ENCODE measurements at regions not wholly inside any gene's neighbourhood (a gene's known extent, or its start where the extent isn't known, plus 50 kb on each side); places are given as distances from the start of the nearest gene placed in this dataset.
"Not testable (repeated sequence)": the region's sequence is repeated elsewhere in the genome, so short reads cannot be mapped to it uniquely, and the experiment has no call there.

DNA sequence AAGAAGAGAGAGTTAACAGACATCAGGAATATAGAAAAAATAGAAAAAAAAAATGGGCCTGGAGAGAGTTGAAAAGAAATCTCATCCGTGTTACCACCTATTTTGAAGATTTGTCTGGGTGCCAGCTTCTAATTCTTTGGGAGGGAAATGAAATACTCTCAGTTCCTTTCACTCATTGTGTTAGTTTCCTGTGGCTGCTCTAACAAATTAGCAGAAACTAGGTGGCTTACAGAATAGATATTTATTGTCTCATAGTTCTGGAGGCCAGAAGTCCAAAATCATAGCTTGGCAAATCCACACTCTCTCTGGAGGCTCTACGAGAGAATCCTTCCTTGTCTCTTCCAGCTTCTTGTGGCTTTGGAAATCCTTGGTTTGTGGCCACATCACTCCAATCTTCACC is 225.1 kb upstream of the BTBD3 start:
- DNase-seq (ENCODE audit: low spot score), result no peak

DNA sequence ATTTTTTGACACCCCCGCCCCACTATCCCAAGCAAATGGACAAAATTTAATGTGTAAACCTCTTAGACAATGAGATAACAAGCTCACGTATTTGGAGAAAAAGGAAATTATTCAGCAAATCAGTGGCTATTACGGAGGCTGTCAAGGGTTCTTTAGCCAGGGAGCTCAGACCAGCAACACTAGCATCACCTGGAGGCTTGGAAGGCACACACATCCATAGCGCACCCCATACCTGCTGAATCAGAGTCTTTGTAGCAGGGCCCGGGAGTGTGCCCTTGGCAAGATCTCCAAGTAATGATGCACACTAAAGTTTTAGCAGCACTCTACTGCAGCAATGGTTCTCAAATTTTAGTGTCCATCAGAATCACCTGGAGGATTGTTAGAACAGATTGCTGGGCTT is 223.2 kb upstream of the BTBD3 start:
- DNase-seq (ENCODE audit: low spot score), result no peak

DNA sequence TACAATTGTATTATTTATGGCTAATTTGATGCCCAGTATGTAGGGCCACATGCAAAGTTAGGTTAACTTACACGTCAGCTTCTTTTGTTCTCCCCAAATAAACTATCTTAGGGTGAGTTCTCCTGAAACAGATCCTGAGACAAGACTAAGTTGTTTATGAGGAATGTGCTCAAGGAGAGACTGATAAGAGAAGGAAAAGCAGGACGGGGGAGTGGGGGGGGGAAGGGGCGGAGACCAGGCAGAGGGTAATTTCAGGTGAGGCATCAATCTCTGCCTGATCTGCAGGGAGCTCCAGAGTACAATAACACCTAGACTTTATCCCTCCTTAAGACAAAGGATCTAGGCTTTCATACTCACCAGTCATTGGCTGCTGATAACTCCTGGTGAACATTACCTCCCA is 220.6 kb upstream of the BTBD3 start:
- no peak for DNase-seq (ENCODE audit: low spot score)

DNA sequence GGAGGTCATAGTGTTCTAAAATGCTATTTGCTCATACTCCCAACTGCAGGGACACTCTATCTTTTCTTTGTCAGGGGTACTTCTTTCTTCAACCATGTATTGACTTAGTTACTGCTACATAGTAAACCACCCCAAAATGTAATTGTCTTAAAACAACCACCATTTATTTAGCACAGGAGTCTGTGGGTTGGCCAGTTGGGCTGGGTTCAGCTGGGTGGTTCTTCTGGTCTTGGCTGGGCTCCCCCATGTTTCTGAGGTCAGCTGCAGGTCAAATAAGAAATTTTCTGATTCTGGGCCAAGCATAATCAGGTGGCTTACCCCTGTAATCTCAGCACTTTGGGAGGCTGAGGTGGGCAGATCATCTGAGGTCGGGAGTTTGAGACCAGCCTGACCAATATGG is 220.0 kb upstream of the BTBD3 start:
- DNase-seq (ENCODE audit: low spot score), result no peak

DNA sequence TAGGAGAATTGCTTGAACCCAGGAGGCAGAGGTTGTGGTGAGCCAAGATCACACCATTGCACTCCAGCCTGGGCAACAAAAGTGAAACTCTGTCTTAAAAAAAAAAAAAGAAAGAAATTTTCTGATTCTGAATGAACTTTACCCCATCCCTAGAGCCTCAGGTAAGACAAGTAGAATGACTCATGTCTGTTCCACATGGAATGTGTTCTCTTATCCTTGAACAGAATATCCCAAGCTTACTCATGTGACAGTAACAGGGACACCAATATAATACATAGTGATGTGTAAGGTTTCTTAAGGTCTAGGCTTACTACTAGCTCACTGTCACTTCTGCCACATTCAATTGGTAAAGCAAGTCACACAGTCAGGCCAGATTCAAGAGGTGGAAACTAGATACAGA is 219.6 kb upstream of the BTBD3 start:
- no peak for DNase-seq (ENCODE audit: low spot score)

DNA sequence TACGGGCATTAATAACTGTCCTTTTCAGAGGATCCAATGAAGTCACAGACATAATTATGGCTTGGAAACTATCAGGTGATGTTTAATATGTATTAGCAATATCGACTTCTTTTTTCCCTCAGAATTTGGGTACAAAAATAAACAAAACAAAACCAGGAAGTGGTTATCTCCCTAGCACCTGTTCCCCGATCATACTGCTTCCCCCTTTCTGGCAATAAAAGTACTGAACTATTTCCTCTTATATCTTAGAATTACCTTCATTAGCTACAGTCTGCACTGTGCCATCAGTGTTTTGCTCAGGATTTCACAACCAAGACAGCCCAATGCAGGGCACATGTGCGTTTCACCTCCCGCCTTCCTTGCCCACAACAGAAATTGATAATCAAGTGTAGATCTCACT is 216.9 kb upstream of the BTBD3 start:
- DNase-seq (ENCODE audit: low spot score), result no peak

DNA sequence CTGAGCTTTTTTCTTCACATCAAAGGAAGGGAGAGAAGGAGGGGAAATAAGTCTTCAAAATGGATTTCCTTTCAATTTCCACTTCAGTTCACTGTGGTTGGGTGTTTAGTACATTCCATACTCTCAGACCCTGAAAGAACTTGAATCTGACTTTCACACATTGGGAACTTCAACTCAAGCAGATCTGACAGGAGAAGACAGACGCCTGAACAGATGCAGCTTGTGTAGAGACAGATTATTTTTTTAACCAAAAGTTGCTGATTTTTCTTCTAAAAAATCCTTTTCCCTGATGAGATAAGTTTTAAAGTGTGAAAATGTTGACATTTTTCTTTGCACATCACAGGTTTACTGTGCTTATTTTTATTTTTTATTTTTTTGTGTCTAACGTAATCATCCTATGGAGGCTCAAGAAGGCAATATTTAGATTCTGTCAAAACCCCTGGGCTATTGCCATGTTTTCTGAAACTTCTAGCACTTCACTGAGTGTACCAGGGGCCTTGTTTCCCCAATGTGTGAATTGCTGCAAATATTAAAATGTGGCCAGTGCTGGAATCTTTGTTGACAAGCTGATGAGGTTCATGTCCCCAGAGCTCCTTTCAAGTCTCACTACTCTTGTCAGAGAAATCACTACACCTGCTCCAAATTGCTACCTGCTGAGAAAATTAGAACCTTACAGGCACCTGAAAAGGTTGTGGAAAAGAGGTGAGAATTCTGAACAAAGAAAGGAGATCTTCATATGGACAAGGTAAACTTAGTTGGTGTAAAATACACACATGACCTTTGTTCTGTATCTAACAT is 214.8 kb upstream of the BTBD3 start:
- DNase-seq (ENCODE audit: low spot score), result no peak

DNA sequence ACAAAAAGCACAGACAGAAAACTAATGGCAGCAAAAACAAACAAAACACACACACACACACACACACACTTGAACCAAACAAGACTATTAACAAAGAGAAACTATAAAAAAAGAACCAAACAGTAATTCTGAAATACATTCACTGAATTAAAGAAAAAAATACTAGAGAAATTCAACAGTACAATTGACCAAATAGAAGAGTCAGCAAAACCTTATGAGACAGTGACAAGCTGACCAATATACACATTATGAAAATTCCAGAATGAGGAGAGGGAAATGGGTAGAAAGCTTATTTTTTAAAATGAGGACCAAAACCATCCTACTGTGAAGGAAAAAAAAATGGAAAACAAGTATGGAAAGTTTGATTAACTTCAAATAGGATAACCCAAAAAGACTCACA is 212.2 kb upstream of the BTBD3 start:
- DNase-seq (ENCODE audit: low spot score), result no peak

DNA sequence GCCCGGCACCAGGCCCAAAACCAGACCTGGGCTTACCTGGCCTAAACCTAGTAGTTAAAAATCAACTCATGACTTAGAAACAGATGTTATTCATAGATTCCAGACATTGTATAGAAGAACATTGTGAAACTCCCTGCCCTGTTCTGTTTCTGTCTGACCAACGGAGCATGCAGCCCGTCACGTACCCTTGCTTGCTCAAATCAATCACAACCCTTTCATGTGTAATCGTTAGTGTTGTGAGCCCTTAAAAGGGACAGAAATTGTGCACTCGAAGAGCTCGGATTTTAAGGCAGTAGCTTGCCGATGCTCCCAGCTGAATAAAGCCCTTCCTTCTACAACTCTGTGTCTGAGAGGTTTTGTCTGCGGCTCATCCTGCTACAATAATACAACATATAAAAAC is 209.5 kb upstream of the BTBD3 start:
- not testable (repeated sequence) for DNase-seq (ENCODE audit: low spot score)

DNA sequence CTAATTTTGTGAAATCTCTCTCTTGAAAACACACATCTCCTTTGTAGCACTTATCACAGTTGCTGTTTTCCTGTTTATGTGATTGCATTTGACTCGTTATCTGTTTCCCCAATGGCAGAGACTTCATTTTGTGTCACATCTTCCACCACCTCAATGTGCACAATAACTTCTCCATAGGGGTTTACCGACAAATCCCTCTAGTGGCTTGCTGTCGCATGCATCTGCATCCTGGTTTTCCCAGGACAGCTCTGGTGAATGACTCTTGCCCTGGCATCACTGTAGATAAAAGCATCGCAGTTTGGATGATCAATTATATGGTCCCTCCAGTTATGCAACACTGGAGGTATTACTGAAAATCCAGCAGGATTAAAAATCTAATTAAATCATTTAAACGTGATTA is 206.5 kb upstream of the BTBD3 start:
- DNase-seq (ENCODE audit: low spot score), result no peak

DNA sequence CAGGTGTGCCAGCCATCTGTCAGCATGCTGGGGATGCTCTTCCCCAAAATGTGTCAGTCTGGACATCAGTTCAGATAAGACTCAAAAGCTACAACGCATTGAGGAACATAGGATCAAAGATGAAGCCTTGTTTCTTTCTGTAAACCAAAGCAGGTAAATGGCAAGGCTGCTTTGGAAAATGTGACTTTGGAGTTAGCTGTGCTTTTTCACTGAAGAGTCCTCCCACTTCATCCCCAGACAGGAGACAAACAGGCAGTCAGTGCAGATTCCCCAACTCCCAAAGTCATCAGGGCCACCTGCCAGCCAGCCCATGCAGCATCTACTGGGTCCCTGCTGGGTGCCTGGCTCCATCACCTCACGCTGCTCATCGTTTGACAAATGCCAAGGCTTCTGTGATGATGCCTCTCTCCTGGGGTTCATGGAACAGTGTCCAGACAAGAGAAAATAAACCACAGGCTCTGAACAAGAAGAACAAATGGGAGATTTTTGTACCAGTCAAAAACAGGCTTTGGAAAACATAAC is 205.0 kb upstream of the BTBD3 start:
- no peak for DNase-seq (ENCODE audit: low spot score)

DNA sequence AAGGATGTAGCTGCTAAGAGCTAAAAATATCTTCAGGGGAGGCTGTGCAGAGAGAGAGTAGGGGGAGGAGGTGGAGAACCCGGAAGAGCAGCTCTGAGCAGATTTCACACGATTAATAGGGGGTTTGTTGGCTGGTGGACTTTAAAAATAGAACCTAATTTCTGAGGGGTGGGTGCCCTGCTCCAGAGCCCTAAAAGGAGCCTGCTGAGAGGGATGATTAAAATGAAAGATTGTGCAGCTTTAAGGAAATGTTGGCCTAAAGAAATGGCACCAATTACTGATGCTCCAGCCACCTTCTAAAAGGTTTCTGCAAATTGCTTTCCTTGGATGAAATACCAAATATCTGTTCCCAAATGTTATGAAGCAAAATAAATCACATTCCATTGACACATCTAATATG is 202.8 kb upstream of the BTBD3 start:
- DNase-seq (ENCODE audit: low spot score), result peak; percentile 11

DNA sequence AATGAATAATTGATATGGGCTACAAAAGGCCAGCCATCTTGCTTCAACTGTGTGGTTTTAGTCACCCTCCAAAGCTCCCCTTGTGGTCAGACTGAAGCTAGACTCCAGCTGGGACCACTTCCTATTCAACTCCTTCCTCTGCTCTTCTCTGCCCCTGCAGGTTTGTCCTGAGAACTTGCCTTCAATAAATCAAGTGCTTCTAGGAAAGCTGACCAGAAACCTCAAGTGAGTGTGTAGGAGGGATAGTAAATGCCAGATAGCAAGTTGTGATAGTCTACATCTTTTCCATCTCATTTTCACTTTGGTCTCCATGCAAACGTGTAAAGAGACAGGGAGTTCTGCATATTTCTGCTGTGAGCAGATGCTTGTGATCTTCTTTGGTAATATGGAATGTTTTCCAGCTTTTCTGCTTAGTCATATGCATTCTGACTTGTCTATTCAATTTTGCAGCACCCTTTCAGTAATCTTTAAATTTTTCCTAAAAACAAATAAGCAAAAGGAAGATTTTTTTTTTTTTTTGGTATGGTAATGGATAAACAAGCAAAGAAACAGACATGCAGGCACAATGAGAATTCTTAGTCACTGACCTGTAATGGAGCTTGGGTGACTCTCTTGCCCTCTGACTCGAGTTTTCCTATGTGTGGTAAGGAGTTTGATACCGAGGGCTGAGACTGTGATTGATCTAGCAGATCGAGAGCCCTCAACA is 201.3 kb upstream of the BTBD3 start:
- peak; percentile 68 for DNase-seq (ENCODE audit: low spot score)

DNA sequence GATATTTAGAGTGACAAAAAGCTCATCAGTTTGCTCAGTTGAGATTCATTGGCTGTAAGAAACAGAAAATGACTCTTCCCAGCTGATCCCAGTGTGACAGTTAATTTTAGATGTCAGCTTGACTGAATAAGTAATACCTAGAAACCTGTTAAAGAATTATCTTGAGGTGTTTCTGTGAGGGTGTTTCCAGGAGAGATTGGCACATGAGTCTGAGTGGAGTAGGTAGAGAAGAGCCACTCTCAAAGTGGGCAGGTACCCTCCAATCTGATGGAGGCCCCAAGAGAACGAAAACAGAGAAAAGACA is 200.8 kb upstream of the BTBD3 start:
- DNase-seq (ENCODE audit: low spot score), result no peak

DNA sequence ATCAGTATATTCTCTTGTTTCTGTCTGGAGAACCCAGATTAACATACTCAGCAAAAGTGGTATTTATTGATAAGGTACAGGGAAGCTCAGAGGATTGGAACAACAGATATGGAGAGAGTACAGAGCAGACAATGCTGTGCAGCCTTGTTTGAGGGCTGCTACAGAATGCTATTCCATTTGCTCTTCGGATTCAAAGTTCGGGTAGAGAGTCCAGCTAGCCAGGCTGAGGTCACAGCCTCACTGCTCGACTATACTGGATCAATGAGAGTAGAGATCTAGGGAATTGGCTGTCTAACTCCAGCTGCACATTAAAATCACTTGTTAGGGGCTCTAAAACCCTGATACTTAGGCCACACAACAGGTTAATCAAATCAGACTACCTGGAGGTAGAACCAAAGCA is 200.1 kb upstream of the BTBD3 start:
- no peak for DNase-seq (ENCODE audit: low spot score)

DNA sequence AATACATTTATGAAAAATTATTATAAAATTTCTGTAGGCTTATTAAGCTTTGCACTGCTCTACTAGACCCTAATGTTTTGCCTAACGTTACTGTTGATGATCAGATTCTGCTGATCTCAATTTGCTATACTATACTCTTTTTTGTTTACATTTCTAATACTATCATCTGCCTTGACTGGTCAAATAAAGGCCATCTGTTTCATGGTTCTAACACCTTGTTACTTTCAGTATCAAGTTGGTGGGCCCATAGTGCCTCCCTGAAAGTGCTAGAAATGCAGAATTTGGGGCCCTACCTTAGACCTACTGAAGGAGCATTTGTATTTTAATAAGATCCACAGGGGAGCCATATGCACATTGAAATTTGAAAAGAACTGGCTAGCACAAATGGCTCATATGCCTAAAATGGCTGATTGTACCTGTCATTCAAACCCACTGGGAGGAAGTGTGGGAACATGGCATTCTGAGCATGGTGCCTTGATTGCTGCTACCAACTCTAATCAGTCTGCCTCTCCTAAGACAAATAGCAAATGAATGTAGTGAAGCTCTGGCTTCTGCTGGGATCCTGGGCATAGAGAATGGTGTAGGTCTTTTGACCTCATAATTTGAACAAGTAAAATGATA is 199.1 kb upstream of the BTBD3 start:
- DNase-seq (ENCODE audit: low spot score), result no peak

DNA sequence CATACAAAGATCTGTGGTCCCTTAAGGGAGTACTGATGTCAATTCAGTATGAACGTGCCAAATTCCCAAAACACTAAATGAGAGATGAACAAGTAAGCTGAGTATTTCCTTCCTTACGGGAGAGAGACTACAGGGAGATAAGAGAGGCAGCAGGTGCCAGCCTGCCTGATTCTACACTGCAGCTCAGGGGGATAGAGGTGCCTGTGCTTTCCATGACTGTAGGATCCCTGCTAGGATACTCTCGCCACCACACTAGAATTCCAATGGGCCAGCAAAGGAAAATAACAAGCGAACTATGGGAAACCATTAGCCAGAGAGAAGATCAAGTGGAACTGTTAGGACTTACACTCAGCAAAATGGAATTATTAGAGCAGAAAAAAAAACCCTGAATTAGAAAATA is 198.5 kb upstream of the BTBD3 start:
- DNase-seq (ENCODE audit: low spot score), result no peak

DNA sequence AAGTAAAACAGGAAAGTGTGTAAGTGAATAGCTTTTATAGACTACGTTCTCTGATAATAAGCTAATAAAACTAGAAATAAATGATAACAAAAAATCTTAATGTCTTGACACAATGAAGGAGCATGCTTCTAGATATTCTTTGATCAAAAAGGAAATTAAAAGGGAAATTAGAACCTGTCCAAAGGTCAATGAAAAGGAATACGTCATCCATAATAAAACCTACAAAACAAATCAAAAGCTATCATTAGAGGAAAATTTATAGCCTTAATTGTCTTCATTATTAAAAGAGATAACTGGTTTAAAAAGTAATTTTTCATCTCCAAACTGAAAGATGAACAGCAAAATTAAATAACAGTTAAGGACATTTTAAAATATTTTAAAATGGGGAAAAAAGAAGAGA is 196.3 kb upstream of the BTBD3 start:
- DNase-seq (ENCODE audit: low spot score), result no peak

DNA sequence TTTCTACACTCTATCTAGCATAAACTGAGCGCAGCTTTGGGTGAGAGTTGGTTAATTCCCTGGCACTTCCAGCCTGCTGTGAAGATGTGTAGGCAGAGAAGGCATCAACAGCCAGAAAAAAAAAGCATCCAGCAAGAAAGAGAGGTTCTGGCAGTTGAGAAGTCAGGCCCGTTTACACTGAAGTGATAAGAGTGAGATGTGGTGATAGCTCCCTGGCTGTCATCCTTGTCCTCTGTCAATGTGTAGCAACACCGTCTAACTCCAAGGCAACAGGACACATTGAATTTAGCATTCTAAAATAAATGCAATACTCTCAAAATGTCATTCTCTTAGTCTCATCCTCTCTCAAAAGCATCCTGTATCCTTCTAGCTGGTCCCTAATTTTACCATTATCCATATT is 193.6 kb upstream of the BTBD3 start:
- no peak for DNase-seq (ENCODE audit: low spot score)

DNA sequence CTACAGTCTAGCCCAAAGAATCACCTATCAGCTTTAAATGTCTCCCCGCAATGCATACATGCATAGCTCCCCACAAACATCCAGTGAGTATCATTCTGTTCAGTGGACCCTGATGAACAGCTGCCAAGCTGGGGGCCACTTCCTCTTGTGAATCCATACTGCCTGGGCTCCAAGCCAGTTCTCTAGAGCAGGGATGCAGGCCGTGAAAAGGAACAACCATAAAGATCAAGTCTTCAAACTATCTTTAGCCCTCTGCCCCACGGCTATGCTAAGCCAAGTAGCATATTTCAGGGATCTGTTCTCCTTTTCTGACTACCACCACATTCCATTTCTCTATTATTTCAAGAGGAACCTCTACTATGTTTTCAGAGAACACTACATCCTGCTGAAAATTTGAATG is 191.7 kb upstream of the BTBD3 start:
- DNase-seq (ENCODE audit: low spot score), result no peak

DNA sequence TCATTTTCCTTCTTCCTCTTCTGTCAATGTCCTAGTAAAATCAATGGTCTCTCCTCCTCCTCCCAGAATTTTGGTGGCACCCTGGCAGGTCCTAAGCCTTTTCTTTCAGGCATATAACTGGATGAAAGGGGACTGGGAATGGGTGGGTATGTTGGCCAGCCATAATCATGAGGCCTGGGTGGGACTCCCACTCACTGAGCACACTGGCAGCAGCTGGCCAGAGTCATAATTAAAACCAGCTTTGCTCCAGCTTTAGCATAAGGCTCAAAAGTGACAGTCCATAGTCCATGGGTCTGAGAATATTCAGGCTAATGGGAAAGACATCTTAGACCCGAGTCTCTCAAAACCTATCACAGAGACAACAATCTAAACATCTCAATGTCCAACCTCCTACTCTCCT is 190.0 kb upstream of the BTBD3 start:
- no peak for DNase-seq (ENCODE audit: low spot score)

DNA sequence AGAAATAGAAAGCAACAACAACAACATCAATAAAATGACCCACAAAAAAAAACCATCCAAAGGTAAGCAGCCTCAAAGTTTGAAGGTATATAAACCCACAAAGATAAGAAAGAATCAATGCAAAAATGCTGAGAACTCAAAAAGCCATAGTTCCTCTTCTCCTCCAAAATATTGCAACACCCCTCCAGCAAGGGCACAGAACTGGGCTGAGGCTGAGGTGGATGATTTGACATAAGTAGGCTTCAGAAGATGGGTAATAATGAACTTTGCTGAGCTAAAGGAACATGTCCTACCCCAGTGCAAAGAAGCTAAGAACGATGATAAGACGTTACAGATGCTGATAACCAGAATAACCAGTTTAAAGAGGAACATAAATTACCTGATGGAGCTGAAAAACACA is 188.8 kb upstream of the BTBD3 start:
- DNase-seq (ENCODE audit: low spot score), result no peak

DNA sequence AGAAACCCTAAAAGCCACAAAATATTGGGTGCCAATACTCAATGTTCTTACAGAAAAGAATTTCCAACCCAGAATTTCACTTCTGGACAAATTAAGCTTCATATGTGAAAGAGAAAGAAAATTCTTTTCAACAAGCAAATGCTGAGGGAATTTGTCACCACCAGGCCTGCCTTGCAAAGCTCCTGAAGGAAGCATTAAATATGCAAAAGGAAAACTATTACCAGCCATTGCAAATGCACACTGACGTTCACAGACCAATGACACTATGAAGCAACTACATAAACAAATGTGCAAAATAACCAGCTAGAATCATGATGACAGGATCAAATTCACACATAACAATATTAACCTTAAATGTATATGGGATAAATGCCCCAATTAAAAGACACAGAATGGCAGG is 187.9 kb upstream of the BTBD3 start:
- DNase-seq (ENCODE audit: low spot score), result no peak

DNA sequence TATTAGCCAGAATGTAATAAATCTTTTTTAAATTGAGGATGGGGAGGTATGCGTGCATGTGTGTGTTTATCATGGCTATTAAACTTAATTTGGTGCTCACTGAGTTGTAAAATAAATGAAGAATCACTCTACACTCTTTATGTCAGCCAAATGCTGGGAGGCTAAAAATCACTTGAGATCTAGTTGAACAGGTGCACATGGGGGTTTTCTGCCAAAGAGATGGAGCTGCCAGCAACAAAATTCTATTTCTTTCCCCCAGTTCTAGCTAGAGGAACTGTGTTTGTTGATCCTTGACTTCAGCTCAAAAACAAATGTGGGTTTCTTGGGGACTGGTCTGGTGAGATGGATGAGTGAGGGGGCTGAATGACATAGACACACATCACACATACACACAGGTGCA is 183.3 kb upstream of the BTBD3 start:
- DNase-seq (ENCODE audit: low spot score), result no peak

Measured in hepatic stellate cell (primary cell).